ENCODE measurements at regions not wholly inside any gene's neighbourhood (a gene's known extent, or its start where the extent isn't known, plus 50 kb on each side); places are given as distances from the start of the nearest gene placed in this dataset.

DNA sequence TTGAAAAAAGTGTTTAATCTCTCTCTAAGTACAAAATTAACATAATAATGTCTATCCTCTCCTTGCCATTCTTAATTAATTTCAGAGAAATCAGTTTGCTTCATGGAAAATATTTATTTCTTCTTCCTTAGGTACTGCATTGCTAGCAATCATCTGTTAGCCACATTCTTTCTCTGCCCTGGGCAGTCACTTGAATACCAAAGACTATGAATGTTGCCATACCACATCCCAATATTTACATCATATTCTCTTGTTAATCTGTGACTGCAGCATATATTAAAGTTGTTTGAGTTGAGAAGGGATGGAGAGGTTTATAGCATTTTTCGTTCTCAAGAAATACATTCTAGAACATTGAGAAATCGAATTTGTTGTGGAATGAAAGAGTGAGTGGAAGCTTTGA is 672.8 kb downstream of the PCDH7 start:
- TF ChIP-seq CTCF (conservative IDR thresholded peaks at IDR 0.05; ENCODE audit: low read length) (no peak), EZH2phosphoT487 (IDR thresholded peaks at IDR 0.05; ENCODE audit: borderline replicate concordance, low read depth, low read length) (no peak)
